H54 (cell line): ENCODE measurements at regions not wholly inside any gene's neighbourhood (a gene's known extent, or its start where the extent isn't known, plus 50 kb on each side); places are given as distances from the start of the nearest gene placed in this dataset.
"Not testable (repeated sequence)": the region's sequence is repeated elsewhere in the genome, so short reads cannot be mapped to it uniquely, and the experiment has no call there.

Source experiments
- DNase-seq: peaks from one replicate; pipeline ENCODE4 v3.0.0; 2011; ENCODE audit warnings: low spot score, mixed read lengths; ENCODE audit not compliant: insufficient read length
- FAIRE-seq: peaks from 3 replicates; lab custom pipeline; 2011; peaks lifted over from hg19 to GRCh38; lab: Jason Lieb, UNC
- POLR2A ChIP-seq: IDR thresholded peaks from 2 replicates; pipeline ENCODE4 v1.6.1; 2011; ENCODE audit warnings: low read depth, mild to moderate bottlenecking, low read length

DNA sequence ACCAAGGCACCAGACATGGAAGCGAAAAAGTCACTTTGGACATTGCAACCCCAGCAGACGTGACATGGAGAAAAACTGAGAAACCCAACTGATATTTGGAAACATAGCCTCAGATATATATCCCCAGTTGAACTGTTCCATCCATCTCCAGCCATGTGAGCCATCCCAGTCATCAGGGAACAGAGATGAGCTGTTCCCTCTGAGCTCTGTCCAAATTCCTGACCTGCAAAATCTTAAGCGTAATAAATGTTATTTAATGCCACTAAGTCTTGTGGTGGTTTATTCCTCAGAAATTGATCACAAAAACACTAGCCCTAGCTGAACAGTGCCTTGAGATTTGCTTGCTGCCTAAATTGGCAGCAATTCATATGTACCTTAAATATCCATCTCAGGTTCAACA, 182.8 kb downstream of the NRP2 start:
- DNase-seq (no peak), FAIRE-seq (no peak)
- no peak for TF ChIP-seq POLR2A

DNA sequence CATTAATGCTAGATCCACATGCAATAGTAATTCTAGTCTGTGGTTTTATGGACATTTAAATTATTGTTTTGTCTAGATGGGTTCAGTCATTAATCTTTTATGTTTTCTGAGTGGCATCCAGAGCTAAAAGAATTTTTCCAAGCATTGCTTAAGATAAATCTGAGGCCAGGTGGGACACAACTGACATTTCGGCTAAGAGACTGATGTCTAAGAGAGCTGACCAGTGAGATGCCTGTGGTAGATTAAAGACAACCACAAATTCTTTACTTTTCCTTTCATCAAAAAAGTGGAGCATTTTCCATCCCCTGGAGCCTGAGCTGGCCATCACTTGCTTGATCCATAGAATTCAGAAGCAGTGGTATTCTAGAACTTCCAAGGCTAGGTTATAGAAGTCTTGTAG, 182.2 kb downstream of the NRP2 start:
- DNase-seq = no peak
- no peak for TF ChIP-seq POLR2A
- no peak for FAIRE-seq

DNA sequence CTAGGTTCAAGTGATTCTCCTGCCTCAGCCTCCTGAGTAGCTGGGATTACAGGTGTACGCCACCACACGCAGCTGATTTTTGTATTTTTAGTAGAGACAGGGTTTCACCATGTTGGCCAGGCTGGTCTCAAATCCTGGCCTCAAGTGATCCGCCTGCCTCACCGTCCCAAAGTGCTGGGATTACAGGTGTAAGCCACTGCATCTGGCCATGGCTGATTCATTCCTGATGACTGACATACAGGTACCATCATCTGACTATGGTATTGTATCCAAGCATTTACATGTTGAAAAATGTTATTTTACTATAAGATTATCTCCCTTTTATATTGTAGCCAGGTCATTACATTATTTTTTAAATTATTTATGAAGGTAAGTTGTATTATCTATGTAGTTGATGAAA, 180.5 kb downstream of the NRP2 start:
- DNase-seq, FAIRE-seq: not testable (repeated sequence)

DNA sequence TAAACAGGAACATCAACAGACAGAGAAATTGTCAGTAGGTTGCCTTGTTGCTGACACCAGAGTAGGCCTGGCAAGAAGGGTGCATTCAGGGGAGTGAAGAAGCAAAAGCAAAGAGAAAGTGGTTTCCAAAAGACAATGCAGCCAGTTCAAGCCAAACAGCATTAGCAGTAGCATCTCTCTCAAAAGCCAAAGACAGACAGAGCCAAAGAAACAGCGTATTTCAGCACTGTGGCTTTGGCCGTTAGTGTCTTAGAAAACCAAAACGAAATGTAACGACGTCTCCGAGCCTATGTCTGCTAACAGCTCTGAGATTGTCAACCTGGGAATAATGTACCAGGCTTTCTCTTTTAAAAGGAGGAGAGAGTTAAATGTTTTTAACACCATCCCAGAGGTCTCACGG, 178.6 kb downstream of the NRP2 start:
- FAIRE-seq (no peak), DNase-seq (no peak)
- TF ChIP-seq POLR2A = no peak

DNA sequence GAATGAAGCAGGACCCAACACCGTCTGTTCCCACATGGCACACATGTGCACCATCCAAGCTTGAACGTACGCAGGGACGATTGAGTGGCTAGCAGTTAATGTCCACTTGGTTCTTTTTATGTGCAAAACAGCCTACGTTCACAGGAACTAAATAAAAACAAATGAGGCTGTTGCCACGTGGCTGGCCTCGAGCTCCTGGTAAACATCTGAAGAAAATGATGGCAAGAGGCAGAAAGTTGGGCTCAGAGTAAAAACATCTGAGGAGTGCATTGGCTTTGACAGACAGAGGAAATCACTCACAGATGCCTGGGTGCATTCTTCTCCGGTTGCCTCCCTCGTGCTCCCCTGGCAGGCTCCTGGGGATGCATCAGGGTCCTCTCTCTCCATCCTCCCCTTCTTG, 177.9 kb downstream of the NRP2 start:
- DNase-seq = no peak

DNA sequence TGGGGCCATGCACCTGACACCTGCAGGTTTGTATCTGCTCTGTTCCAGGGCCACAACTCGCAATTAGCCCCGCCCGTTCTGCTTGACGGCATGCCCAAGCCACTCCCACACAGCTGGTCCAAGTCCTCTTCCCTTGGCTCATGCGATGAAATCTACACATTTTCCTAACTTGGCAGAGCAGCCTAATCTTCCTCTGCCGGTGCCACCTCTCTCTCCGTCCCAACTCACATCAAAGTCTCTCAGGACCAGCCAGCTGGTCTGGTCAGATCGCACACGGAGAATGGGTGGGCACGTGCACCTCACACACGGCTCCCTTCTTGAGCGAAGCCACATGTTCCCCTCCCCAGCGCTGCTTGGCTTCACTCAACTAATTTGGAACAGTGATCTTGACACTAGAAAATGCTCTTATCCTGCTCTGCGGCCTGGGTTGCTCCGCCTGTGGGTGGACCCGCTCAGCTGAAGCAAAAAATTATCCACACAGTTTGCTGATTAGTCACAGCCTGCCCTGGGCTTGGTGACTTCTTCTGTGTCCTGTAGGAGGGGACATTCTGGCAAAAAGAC, 176.7 kb downstream of the NRP2 start:
- no peak for TF ChIP-seq POLR2A
- FAIRE-seq = no peak
- DNase-seq = no peak

More for the DNA sequence above, 177.9 kb downstream of the NRP2 start:
- FAIRE-seq = no peak
- TF ChIP-seq POLR2A = no peak

DNA sequence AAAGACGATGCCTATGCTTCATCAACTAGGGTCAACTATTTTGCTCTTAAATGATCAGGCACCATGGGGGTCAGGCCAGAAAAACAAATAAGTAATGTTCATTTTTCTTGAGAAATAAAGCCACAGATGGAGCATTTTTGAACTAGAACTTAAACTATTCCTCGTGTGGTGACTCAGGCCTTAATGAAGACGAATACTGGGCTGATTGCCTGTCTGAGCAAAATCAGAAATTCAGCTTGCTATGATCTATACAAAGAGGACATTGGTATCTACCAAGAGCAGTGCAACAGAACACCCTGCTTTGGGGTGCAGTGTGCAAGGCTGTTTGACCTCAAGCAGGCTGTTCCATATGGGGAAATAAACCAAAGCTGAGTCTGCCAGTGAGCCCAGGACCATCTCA, 176.0 kb downstream of the NRP2 start:
- FAIRE-seq (no peak), DNase-seq (no peak)
- no peak for TF ChIP-seq POLR2A

DNA sequence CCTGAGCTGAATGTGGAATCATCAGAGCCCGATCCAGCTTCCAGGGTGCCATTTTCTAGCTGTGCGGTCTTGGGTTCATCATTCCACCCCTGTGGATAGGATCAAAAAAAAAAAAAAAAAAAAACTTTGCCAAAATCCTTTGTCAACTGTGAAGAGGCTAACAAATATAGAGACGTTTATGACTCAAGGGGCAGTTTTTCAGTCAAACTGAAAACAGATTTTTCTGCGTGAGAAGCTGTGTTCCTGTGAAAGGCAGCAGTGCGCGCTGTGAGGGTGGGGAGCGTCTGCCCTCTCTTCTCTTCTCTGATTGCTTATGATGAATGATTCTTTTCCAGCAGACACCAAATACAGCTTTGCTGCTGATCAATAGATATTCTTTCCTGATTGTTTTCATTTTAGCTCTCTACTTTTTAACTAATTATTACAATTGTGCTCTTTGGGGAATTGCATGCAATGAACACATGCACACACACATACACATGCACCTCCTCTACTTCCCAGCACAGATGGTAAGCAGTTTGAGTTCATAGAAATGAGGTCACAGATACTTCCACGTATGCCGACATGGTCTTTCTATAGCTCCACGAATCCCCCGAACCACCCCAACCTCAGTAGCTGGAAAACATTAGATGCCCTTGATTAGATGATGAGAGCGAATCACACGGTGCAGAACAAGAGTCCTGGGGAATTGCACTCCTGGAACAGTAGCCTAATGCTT, 175.4 kb downstream of the NRP2 start:
- no peak for TF ChIP-seq POLR2A
- DNase-seq (no peak), FAIRE-seq (no peak)

DNA sequence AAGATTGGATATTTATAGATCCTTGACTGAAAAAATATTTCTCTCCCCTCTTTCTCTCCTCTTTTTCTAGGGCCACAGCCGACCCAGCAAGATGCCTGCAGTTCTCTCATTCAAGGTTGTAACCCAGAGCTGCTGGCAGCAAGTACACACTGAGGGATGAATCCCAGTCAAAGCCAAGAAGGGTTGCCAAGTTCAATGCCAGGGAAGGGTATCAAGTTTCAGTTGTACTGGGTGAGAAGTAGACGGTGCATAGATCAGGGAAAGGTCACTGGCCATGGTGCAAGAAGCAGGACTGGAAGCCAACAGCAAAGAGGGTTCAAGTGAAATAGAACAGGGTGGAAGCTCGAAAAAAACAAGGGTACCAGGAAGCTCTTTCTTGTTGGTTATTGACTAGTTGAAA, 170.2 kb downstream of the NRP2 start:
- FAIRE-seq (no peak), DNase-seq (no peak)
- TF ChIP-seq POLR2A = no peak

DNA sequence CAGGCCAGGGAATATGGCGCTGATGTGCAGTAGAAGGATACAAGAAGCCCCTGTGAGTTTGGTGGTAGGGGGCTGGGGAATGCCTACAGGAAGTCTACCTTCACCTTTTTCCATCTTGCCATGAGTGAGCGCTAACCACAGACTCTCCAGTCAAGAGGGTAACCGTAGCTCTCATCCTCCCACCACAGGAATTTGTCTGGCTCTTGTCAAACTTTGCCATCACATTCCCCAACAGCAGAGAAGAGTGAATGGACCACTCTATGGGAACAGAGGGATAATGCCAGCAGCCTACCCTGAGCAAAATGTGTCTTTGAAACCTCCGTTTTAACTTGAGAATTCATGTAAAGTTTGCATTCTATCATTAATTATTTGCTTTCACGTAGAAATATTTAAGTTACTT, 168.3 kb downstream of the NRP2 start:
- FAIRE-seq (no peak), DNase-seq (no peak)
- TF ChIP-seq POLR2A = no peak

DNA sequence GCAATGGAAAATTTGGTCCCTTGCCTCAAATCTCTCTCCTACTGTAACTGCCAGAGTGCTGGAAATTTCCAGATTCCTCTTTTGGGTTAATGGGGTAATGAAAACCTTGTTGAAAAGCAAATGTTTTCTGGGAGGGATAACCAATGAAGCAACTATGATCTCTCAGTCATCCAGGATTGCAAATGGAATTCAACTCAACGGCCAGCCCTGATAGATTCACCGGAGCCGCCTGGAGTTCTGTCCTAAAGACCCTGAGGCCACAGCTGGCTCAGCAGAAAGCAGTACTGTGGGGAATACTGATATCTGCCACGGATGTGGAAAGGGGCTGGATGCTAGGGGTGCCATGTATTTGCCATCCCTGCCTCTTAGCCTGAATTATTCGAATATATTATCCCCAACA, 167.8 kb downstream of the NRP2 start:
- no peak for FAIRE-seq
- DNase-seq = no peak
- TF ChIP-seq POLR2A = no peak

DNA sequence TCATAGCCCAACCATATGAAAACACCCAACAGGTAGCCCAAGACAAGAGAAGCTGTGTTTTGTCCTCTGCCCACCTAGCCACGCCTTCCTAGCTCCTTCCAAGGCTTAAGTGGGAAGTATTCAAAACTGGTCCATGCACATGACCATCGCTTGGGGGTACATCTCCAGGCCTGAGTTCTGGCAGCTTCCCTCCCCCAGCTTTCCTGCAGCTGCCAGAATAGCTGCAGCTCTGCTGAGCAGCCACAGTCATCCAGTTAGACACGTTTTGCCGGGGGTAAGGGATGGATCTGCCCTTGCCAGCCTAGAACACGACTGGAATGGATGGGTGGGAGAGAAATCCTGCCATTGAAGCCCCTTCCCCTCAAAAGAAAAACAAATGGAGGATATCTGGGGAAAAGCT, 166.8 kb downstream of the NRP2 start:
- TF ChIP-seq POLR2A = no peak
- no peak for FAIRE-seq
- DNase-seq = no peak

DNA sequence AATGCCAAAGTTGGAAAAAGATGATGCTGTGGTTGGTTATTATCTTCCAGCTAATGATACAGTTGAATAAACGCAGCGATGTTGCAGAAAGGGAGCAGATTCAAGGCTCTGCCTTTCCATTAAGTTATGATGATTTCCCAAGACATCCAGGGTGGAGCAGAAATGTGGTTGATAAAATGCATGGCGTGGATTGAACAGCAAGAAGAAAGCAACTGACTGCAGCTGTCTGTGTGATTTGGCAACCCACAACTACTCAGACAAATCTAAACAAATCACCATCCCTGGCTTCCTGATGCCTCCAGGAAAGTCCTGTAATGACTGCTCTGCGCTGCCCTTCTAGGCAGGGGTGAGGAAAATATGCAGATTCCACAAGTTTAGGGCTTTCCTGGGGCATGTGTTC, 166.3 kb downstream of the NRP2 start:
- DNase-seq (no peak), FAIRE-seq (no peak)
- no peak for TF ChIP-seq POLR2A
